ENCODE measurements at regions not wholly inside any gene's neighbourhood (a gene's known extent, or its start where the extent isn't known, plus 50 kb on each side); places are given as distances from the start of the nearest gene placed in this dataset.

GRCh38 chr1:87240661-87241285 is 87.9 kb upstream of the LMO4 start:
- H3K9me3 Mint-ChIP-seq = no peaks in the 10 kb centered on the region
- no peaks in the 10 kb centered on the region for H3K27me3 Mint-ChIP-seq
- DNase-seq (ENCODE audit: extremely low spot score, unreplicated experiment) = no peak
- H3K27ac Mint-ChIP-seq = no peak overlapping the region
- H3K4me3 Mint-ChIP-seq = no peak overlapping the region
- no peaks in the 10 kb centered on the region for H3K36me3 Mint-ChIP-seq
- TF ChIP-seq CTCF (conservative IDR thresholded peaks at IDR 0.05) = no peak
- no peaks in the 10 kb centered on the region for H3K4me1 Mint-ChIP-seq (ENCODE audit: unreplicated experiment)

- no peak for DNase-seq (ENCODE audit: extremely low spot score, unreplicated experiment)
- Mint-ChIP-seq H3K4me1 (ENCODE audit: unreplicated experiment) (no peaks in the 10 kb centered on the region), H3K4me3 (no peak overlapping the region), H3K36me3 (no peaks in the 10 kb centered on the region), H3K27me3 (no peaks in the 10 kb centered on the region), H3K9me3 (no peaks in the 10 kb centered on the region), H3K27ac (no peak overlapping the region)
- TF ChIP-seq CTCF (conservative IDR thresholded peaks at IDR 0.05) = no peak
Measured at GRCh38 chr1:87242445-87243185, 86.1 kb upstream of the LMO4 start.

- H3K9me3 Mint-ChIP-seq = no peaks in the 10 kb centered on the region
- TF ChIP-seq CTCF (conservative IDR thresholded peaks at IDR 0.05) = no peak
- H3K36me3 Mint-ChIP-seq = no peaks in the 10 kb centered on the region
- H3K27ac Mint-ChIP-seq = no peak overlapping the region
- H3K4me3 Mint-ChIP-seq = no peak overlapping the region
- no peaks in the 10 kb centered on the region for H3K27me3 Mint-ChIP-seq
- DNase-seq (ENCODE audit: extremely low spot score, unreplicated experiment) = no peak
- no peaks in the 10 kb centered on the region for H3K4me1 Mint-ChIP-seq (ENCODE audit: unreplicated experiment)
Measured at GRCh38 chr1:87243573-87243972, 85.1 kb upstream of the LMO4 start.

GRCh38 chr1:87246436-87246835 is 82.2 kb upstream of the LMO4 start:
- no peak for DNase-seq (ENCODE audit: extremely low spot score, unreplicated experiment)
- no peak for TF ChIP-seq CTCF (conservative IDR thresholded peaks at IDR 0.05)
- H3K36me3 Mint-ChIP-seq = no peaks in the 10 kb centered on the region
- H3K9me3 Mint-ChIP-seq = peaks cover 5% of the 10 kb centered on the region
- H3K27ac Mint-ChIP-seq = no peak overlapping the region
- peaks cover 4% of the 10 kb centered on the region for H3K4me1 Mint-ChIP-seq (ENCODE audit: unreplicated experiment)
- H3K27me3 Mint-ChIP-seq = no peaks in the 10 kb centered on the region
- H3K4me3 Mint-ChIP-seq = no peak overlapping the region

GRCh38 chr1:87249803-87250202 is 78.9 kb upstream of the LMO4 start:
- H3K4me3 Mint-ChIP-seq = no peak overlapping the region

More at GRCh38 chr1:87249803-87250202, 78.9 kb upstream of the LMO4 start:
- peaks cover 4% of the 10 kb centered on the region for H3K4me1 Mint-ChIP-seq (ENCODE audit: unreplicated experiment)
- no peaks in the 10 kb centered on the region for H3K27me3 Mint-ChIP-seq
- H3K36me3 Mint-ChIP-seq = no peaks in the 10 kb centered on the region
- TF ChIP-seq CTCF (conservative IDR thresholded peaks at IDR 0.05) = no peak
- peaks cover 5% of the 10 kb centered on the region for H3K9me3 Mint-ChIP-seq
- H3K27ac Mint-ChIP-seq = no peak overlapping the region
- DNase-seq (ENCODE audit: extremely low spot score, unreplicated experiment) = no peak

All from type B pancreatic cell (in vitro differentiated cells).